Ishikawa (cell line): ENCODE measurements at regions not wholly inside any gene's neighbourhood (a gene's known extent, or its start where the extent isn't known, plus 50 kb on each side); places are given as distances from the start of the nearest gene placed in this dataset.

Experiments used
- CEBPB ChIP-seq: IDR thresholded peaks from 2 replicates; pipeline ENCODE4 v1.6.1; 2012
- CREB1 ChIP-seq: IDR thresholded peaks from 2 replicates; pipeline ENCODE4 v1.6.1; 2012; ENCODE audit warnings: low read depth
- EGR1 ChIP-seq: IDR thresholded peaks from 2 replicates; pipeline ENCODE4 v1.6.1; 2012
- EP300 ChIP-seq: IDR thresholded peaks from 2 replicates; pipeline ENCODE4 v1.6.1; 2012; ENCODE audit warnings: borderline replicate concordance
- FOXM1 ChIP-seq: IDR thresholded peaks from 2 replicates; pipeline ENCODE4 v1.6.1; 2012; ENCODE audit warnings: low read depth, borderline replicate concordance
- MAX ChIP-seq: IDR thresholded peaks from 2 replicates; pipeline ENCODE4 v1.6.1; 2012
- NFIC ChIP-seq: IDR thresholded peaks from 2 replicates; pipeline ENCODE4 v1.6.1; 2012
- RAD21 ChIP-seq: IDR thresholded peaks from 2 replicates; pipeline ENCODE4 v1.6.1; 2012; ENCODE audit warnings: low read depth
- TAF1 ChIP-seq: IDR thresholded peaks from 2 replicates; pipeline ENCODE4 v1.6.1; 2012; ENCODE audit warnings: low read depth, mild to moderate bottlenecking
- TCF12 ChIP-seq: IDR thresholded peaks from 2 replicates; pipeline ENCODE4 v1.6.1; 2012; ENCODE audit warnings: low read depth
- TEAD4 ChIP-seq: IDR thresholded peaks from 2 replicates; pipeline ENCODE4 v1.6.1; 2012
- USF1 ChIP-seq: IDR thresholded peaks from 2 replicates; pipeline ENCODE4 v1.6.1; 2012
- YY1 ChIP-seq: IDR thresholded peaks from 2 replicates; pipeline ENCODE4 v1.6.1; 2012; ENCODE audit warnings: low read depth
- ZBTB7A ChIP-seq: IDR thresholded peaks from 2 replicates; pipeline ENCODE4 v1.6.1; 2012; ENCODE audit warnings: low read depth
- TF ChIP-seq, protein P1 (sequence below): IDR thresholded peaks from 2 replicates; pipeline ENCODE4 v1.6.1; 2012; ENCODE audit warnings: low read depth, mild to moderate bottlenecking

- no peak for TF ChIP-seq TAF1
- TF ChIP-seq, protein P1, sequence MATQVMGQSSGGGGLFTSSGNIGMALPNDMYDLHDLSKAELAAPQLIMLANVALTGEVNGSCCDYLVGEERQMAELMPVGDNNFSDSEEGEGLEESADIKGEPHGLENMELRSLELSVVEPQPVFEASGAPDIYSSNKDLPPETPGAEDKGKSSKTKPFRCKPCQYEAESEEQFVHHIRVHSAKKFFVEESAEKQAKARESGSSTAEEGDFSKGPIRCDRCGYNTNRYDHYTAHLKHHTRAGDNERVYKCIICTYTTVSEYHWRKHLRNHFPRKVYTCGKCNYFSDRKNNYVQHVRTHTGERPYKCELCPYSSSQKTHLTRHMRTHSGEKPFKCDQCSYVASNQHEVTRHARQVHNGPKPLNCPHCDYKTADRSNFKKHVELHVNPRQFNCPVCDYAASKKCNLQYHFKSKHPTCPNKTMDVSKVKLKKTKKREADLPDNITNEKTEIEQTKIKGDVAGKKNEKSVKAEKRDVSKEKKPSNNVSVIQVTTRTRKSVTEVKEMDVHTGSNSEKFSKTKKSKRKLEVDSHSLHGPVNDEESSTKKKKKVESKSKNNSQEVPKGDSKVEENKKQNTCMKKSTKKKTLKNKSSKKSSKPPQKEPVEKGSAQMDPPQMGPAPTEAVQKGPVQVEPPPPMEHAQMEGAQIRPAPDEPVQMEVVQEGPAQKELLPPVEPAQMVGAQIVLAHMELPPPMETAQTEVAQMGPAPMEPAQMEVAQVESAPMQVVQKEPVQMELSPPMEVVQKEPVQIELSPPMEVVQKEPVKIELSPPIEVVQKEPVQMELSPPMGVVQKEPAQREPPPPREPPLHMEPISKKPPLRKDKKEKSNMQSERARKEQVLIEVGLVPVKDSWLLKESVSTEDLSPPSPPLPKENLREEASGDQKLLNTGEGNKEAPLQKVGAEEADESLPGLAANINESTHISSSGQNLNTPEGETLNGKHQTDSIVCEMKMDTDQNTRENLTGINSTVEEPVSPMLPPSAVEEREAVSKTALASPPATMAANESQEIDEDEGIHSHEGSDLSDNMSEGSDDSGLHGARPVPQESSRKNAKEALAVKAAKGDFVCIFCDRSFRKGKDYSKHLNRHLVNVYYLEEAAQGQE: no peak
- TF ChIP-seq USF1: no peak
- TF ChIP-seq MAX: no peak
- no peak for TF ChIP-seq ZBTB7A
Measured at GRCh38 chr1:221066351-221067001, 187.2 kb downstream of the HLX start.

DNA sequence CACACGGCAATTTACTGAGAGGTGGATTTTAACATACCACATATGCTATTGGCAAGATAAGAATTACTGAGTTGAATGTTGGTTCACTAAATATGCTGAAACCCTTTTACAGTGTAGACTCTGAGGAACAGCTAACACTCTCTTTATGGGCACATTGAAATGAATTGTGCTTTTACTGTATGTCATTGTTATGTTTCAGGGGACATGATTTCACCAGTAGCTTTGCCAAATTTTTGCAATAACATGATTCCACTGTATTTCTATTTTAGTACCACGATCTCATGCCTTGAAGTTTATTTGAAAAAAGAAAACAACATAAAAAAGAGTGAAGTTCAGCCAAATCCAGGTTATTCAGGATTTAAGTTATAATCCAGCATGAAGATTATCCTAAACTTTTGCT, 188.5 kb downstream of the HLX start:
- TF ChIP-seq YY1 (no peak), TCF12 (no peak), MAX (no peak), RAD21 (no peak), TAF1 (no peak), TEAD4 (no peak), EP300 (no peak), NFIC (no peak), USF1 (no peak), EGR1 (no peak), CREB1 (no peak), ZBTB7A (no peak), CEBPB (no peak), FOXM1 (no peak)
- TF ChIP-seq, protein P1: no peak

- TF ChIP-seq ZBTB7A: no peak
- TF ChIP-seq TEAD4: no peak
- no peak for TF ChIP-seq EGR1
- no peak for TF ChIP-seq YY1
- no peak for TF ChIP-seq CEBPB
Measured at GRCh38 chr1:221069178-221069903, 190.1 kb downstream of the HLX start.

DNA sequence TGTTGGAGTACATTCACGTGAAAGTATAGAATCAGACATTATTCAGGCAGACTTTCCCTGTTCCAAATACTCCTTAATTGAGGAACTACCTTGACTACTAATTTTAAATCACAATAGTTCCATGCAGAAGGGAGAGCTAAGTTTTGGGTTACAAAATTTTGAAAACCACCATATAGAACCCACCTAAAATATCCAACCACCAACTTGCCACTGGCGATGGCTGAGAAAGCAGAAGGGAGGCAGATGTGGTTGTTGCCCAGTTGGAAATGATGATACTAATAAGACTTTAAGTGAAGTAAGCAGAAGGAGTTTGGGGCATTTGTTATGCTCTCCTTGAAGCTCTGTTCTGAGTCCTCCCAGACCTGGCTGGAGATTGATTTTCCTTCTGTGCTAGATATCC, 190.7 kb downstream of the HLX start:
- no peak for TF ChIP-seq FOXM1
- TF ChIP-seq TAF1: no peak
- no peak for TF ChIP-seq USF1
- no peak for TF ChIP-seq ZBTB7A
- no peak for TF ChIP-seq TCF12
- no peak for TF ChIP-seq YY1
- no peak for TF ChIP-seq TEAD4

- TF ChIP-seq NFIC (no peak), EP300 (no peak), TEAD4 (no peak)
Measured at GRCh38 chr1:221071777-221072176, 192.5 kb downstream of the HLX start.

DNA sequence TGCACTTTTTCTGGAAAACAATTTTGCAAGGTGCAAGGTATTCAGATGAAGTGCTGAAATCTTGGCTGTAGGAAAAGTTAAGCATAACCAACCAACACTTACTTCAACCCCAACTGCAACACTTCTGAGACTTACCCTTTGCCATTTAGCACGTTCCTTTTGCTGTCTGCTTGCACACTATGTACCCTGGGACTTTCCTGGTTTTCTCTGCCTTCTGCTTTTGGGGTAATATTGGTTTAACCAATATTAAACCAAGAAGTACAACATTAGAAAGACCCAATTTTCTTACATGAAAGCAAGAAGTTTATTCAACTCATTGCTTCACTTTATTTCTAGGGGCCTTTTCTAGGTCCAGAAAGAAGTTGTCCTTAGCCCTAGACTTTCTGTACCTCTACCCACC, 193.0 kb downstream of the HLX start:
- TF ChIP-seq EGR1: no peak
- no peak for TF ChIP-seq TAF1
- no peak for TF ChIP-seq CREB1
- TF ChIP-seq TEAD4: no peak
- no peak for TF ChIP-seq USF1
- TF ChIP-seq RAD21: no peak
- no peak for TF ChIP-seq MAX
- no peak for TF ChIP-seq ZBTB7A
- no peak for TF ChIP-seq NFIC
- no peak for TF ChIP-seq YY1
- TF ChIP-seq TCF12: no peak
- TF ChIP-seq EP300: no peak
- TF ChIP-seq CEBPB: no peak
- TF ChIP-seq, protein P1: no peak
- no peak for TF ChIP-seq FOXM1
